ENCODE measurements at regions not wholly inside any gene's neighbourhood (a gene's known extent, or its start where the extent isn't known, plus 50 kb on each side); places are given as distances from the start of the nearest gene placed in this dataset.

DNA sequence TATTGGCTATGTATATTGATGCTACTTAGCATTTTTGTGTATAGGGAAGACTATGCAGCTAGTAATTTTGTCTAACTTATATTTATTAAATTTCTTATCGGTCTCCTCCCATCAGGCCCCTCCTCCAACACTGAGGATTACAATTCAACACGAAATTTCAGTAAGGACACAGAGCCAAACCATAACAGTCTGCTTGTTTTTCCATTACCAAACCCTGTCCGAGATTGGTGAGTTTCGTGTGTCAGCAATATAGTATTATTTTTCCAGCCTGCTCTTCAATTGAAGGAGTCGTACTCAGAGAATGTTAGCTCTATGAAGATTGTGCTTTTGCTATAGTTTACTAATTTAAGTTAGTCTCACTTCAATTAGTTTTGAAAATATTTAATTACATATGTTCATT, 1495.3 kb downstream of the MRPL39 start:
- no peak for TF ChIP-seq CEBPB (IDR thresholded peaks at IDR 0.05; ENCODE audit: low read depth, low read length)
- TF ChIP-seq, protein P1, sequence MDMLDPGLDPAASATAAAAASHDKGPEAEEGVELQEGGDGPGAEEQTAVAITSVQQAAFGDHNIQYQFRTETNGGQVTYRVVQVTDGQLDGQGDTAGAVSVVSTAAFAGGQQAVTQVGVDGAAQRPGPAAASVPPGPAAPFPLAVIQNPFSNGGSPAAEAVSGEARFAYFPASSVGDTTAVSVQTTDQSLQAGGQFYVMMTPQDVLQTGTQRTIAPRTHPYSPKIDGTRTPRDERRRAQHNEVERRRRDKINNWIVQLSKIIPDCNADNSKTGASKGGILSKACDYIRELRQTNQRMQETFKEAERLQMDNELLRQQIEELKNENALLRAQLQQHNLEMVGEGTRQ (IDR thresholded peaks at IDR 0.05; ENCODE audit: low read depth, low read length), result no peak

All from IMR-90 (cell line).